AG09319 (cell line): ENCODE measurements at regions not wholly inside any gene's neighbourhood (a gene's known extent, or its start where the extent isn't known, plus 50 kb on each side); places are given as distances from the start of the nearest gene placed in this dataset.
"Not testable (repeated sequence)": the region's sequence is repeated elsewhere in the genome, so short reads cannot be mapped to it uniquely, and the experiment has no call there.

Experiments
- DNase-seq: peaks from one replicate; pipeline ENCODE4 v3.0.0-alpha.2; 2010; ENCODE audit warnings: low read depth; ENCODE audit errors: extremely low read depth
- CTCF ChIP-seq: IDR thresholded peaks from 2 replicates; pipeline ENCODE4 v1.5.1; 2011; ENCODE audit warnings: low read depth, mild to moderate bottlenecking, inconsistent platforms, low read length, moderate library complexity

GRCh38 chrX:80508083-80508482 lies 87.8 kb downstream of the TENT5D start:
- DNase-seq, result not testable (repeated sequence)

GRCh38 chrX:80511969-80512760 lies 91.9 kb downstream of the TENT5D start:
- no peak for TF ChIP-seq CTCF
- no peak for DNase-seq

GRCh38 chrX:80512924-80513323 lies 92.7 kb downstream of the TENT5D start:
- no peak for TF ChIP-seq CTCF

GRCh38 chrX:80513625-80514024 lies 93.4 kb downstream of the TENT5D start:
- TF ChIP-seq CTCF, result no peak
- DNase-seq, result no peak

More at GRCh38 chrX:80512924-80513323, 92.7 kb downstream of the TENT5D start:
- no peak for DNase-seq

GRCh38 chrX:80537096-80537495 lies 116.8 kb downstream of the TENT5D start:
- no peak for DNase-seq
- no peak for TF ChIP-seq CTCF

- no peak for TF ChIP-seq CTCF
- no peak for DNase-seq
Observed at GRCh38 chrX:80550722-80551121, 130.5 kb downstream of the TENT5D start.

- DNase-seq, result no peak
- no peak for TF ChIP-seq CTCF
Observed at GRCh38 chrX:80556148-80556547, 135.9 kb downstream of the TENT5D start.

- no peak for DNase-seq
- TF ChIP-seq CTCF, result no peak
Observed at GRCh38 chrX:80572636-80573035, 152.4 kb downstream of the TENT5D start.
